ENCODE measurements at regions not wholly inside any gene's neighbourhood (a gene's known extent, or its start where the extent isn't known, plus 50 kb on each side); places are given as distances from the start of the nearest gene placed in this dataset.

- Histone ChIP-seq H2AFZ (ENCODE audit: low read depth, low read length) (no peak overlapping the region), H3K4me3 (replicated peaks in 1 of 3; ENCODE audit: insufficient read depth in 1 of 3, low read depth in 1 of 3, low read length in 3 of 3) (no peak overlapping the region), H3K27me3 (ENCODE audit: control insufficient read depth in 2 of 2, insufficient read depth in 2 of 2, low read length in 2 of 2) (no peaks in the 10 kb centered on the region), H3K27ac (ENCODE audit: insufficient read depth, low read depth, low read length) (no peak overlapping the region), H4K20me1 (replicated peaks; ENCODE audit: control insufficient read depth, extremely low read depth, insufficient read depth, low read length) (no peaks in the 10 kb centered on the region), H3K9me1 (replicated peaks; ENCODE audit: control insufficient read depth, extremely low read depth, insufficient read depth, low read length) (no peaks in the 10 kb centered on the region), H3K36me3 (ENCODE audit: control insufficient read depth in 2 of 2, extremely low read depth in 1 of 2, insufficient read depth in 2 of 2, low read length in 2 of 2) (no peaks in the 10 kb centered on the region), H3K9ac (replicated peaks; ENCODE audit: extremely low read depth, insufficient read depth, low read length) (no peak overlapping the region), H3K4me1 (ENCODE audit: control insufficient read depth, extremely low read depth, insufficient read depth, low read length) (no peaks in the 10 kb centered on the region), H3K4me2 (ENCODE audit: insufficient read depth, low read length) (no peak overlapping the region), H3K9me3 (replicated peaks; ENCODE audit: control insufficient read depth, insufficient read depth, low read length) (peaks cover 2% of the 10 kb centered on the region), H3K79me2 (ENCODE audit: control insufficient read depth, insufficient read depth, low read length) (no peaks in the 10 kb centered on the region)
- POLR2A ChIA-PET: no interaction called here
- intact Hi-C loops (cut with micrococcal nuclease): no loop called here
- dilution Hi-C loops (cut with MboI; ENCODE audit: extremely low pct_ligation_motif_present, low sequenced_read_pairs): no loop called here
- no peak for TF ChIP-seq POLR2A (IDR thresholded peaks at IDR 0.05; ENCODE audit: low read depth, low read length)
- TF ChIP-seq FOS (IDR thresholded peaks at IDR 0.05; ENCODE audit: borderline replicate concordance, insufficient read depth, low read length): no peak
- TF ChIP-seq, protein P1, sequence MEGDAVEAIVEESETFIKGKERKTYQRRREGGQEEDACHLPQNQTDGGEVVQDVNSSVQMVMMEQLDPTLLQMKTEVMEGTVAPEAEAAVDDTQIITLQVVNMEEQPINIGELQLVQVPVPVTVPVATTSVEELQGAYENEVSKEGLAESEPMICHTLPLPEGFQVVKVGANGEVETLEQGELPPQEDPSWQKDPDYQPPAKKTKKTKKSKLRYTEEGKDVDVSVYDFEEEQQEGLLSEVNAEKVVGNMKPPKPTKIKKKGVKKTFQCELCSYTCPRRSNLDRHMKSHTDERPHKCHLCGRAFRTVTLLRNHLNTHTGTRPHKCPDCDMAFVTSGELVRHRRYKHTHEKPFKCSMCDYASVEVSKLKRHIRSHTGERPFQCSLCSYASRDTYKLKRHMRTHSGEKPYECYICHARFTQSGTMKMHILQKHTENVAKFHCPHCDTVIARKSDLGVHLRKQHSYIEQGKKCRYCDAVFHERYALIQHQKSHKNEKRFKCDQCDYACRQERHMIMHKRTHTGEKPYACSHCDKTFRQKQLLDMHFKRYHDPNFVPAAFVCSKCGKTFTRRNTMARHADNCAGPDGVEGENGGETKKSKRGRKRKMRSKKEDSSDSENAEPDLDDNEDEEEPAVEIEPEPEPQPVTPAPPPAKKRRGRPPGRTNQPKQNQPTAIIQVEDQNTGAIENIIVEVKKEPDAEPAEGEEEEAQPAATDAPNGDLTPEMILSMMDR (IDR thresholded peaks at IDR 0.05; ENCODE audit: extremely low read depth in 1 of 2, insufficient read depth in 1 of 2, low read depth in 1 of 2, low read length in 2 of 2): no peak
- no peak for TF ChIP-seq POLR2AphosphoS5 (IDR thresholded peaks at IDR 0.05; ENCODE audit: insufficient read depth, low read depth, low read length)
- no peak for TF ChIP-seq MYC (IDR thresholded peaks at IDR 0.05; ENCODE audit: low read depth, low read length)
- no peak for TF ChIP-seq MAX (IDR thresholded peaks at IDR 0.05; ENCODE audit: insufficient read depth, insufficient read length)
- no peak for TF ChIP-seq EZH2 (IDR thresholded peaks at IDR 0.05; ENCODE audit: borderline replicate concordance, low read depth, low read length, severe bottlenecking)
- no peak for TF ChIP-seq JUN (IDR thresholded peaks at IDR 0.05; ENCODE audit: borderline replicate concordance, insufficient read depth, insufficient read length, low read depth)
- no peak for TF ChIP-seq GATA2 (IDR thresholded peaks at IDR 0.05; ENCODE audit: insufficient read depth, insufficient read length, low read depth, low read length)
- BruUV-seq (replicated peaks): no TSS peak
- FAIRE-seq (no peak), DNase-seq (ENCODE audit: low read depth, low spot score) (no peak)
- CTCF ChIA-PET: no interaction called here
These were observed 113.0 kb upstream of the AADAT start for GRCh38 chr4:170202721-170203120.
